ENCODE measurements at regions not wholly inside any gene's neighbourhood (a gene's known extent, or its start where the extent isn't known, plus 50 kb on each side); places are given as distances from the start of the nearest gene placed in this dataset.

GRCh38 chr7:155919391-155920067 is 107.3 kb upstream of the SHH start:
- no peak for DNase-seq (ENCODE audit: low read depth)
- no peak overlapping the region for H3K4me3 ChIP-seq (ENCODE audit: control insufficient read depth, low read depth, low read length)
- TF ChIP-seq, protein P1, sequence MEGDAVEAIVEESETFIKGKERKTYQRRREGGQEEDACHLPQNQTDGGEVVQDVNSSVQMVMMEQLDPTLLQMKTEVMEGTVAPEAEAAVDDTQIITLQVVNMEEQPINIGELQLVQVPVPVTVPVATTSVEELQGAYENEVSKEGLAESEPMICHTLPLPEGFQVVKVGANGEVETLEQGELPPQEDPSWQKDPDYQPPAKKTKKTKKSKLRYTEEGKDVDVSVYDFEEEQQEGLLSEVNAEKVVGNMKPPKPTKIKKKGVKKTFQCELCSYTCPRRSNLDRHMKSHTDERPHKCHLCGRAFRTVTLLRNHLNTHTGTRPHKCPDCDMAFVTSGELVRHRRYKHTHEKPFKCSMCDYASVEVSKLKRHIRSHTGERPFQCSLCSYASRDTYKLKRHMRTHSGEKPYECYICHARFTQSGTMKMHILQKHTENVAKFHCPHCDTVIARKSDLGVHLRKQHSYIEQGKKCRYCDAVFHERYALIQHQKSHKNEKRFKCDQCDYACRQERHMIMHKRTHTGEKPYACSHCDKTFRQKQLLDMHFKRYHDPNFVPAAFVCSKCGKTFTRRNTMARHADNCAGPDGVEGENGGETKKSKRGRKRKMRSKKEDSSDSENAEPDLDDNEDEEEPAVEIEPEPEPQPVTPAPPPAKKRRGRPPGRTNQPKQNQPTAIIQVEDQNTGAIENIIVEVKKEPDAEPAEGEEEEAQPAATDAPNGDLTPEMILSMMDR (conservative IDR thresholded peaks at IDR 0.05; ENCODE audit: control insufficient read depth, insufficient read depth, low read depth, low read length), result no peak

GRCh38 chr7:155918720-155919390 is 106.6 kb upstream of the SHH start:
- TF ChIP-seq, protein P1 (conservative IDR thresholded peaks at IDR 0.05; ENCODE audit: control insufficient read depth, insufficient read depth, low read depth, low read length), result no peak
- peak; percentile 73 for DNase-seq (ENCODE audit: low read depth)
- no peak overlapping the region for H3K4me3 ChIP-seq (ENCODE audit: control insufficient read depth, low read depth, low read length)

DNA sequence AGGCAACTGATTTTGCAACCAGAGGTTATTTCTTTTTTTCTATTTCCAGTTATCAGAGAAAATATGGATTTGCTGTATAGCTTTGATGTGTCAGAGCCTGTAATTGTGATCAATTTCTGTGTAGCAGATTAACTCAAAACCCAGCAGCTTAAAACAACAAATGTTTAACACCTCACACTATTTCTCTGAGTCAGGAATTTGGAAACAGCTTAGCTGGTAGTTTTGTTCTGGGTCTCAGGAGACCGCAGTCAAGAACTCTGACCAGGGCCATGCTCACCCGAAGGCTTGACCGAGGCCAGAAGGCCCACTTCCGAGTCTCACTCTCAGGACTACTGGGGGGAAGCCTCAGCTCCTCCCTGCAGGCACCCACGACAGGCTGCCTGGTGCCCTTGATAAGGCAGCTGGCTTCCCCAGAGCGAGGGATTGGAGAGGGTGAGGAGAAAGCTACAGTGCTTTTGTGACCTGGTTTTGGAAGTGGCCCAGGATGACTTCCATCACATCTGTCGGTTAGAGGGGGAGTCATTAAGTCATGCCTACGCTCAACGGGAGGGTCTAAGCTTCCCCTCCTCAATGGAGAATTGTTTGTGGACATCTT is 105.7 kb upstream of the SHH start:
- no peak overlapping the region for H3K4me3 ChIP-seq (ENCODE audit: control insufficient read depth, low read depth, low read length)
- TF ChIP-seq, protein P1 (conservative IDR thresholded peaks at IDR 0.05; ENCODE audit: control insufficient read depth, insufficient read depth, low read depth, low read length), result no peak
- peak; percentile 22 for DNase-seq (ENCODE audit: low read depth)

- TF ChIP-seq, protein P1 (conservative IDR thresholded peaks at IDR 0.05; ENCODE audit: control insufficient read depth, insufficient read depth, low read depth, low read length), result no peak
- DNase-seq (ENCODE audit: low read depth), result peak; percentile 1
- H3K4me3 ChIP-seq (ENCODE audit: control insufficient read depth, low read depth, low read length), result no peak overlapping the region
These were observed 104.8 kb upstream of the SHH start for GRCh38 chr7:155916926-155917655.

DNA sequence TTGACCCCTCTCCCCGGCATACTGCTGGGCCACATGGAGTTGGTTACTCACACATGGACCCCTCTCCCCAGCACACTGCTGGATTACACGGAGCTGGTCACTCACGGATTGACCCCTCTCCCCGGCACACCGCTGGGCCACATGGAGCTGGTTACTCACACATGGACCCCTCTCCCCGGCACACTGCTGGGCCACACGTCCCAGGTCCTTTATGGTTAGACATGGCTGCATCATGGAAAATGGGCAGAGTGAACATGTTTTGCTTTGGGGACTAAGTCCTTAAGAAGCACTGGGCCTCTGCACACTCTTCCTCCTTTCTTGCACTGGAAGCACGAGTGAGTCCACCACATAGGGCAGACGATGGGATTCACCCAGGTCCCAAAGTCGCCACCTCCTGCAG is 102.1 kb upstream of the SHH start:
- TF ChIP-seq, protein P1 (conservative IDR thresholded peaks at IDR 0.05; ENCODE audit: control insufficient read depth, insufficient read depth, low read depth, low read length), result no peak
- no peak overlapping the region for H3K4me3 ChIP-seq (ENCODE audit: control insufficient read depth, low read depth, low read length)
- DNase-seq (ENCODE audit: low read depth), result no peak

DNA sequence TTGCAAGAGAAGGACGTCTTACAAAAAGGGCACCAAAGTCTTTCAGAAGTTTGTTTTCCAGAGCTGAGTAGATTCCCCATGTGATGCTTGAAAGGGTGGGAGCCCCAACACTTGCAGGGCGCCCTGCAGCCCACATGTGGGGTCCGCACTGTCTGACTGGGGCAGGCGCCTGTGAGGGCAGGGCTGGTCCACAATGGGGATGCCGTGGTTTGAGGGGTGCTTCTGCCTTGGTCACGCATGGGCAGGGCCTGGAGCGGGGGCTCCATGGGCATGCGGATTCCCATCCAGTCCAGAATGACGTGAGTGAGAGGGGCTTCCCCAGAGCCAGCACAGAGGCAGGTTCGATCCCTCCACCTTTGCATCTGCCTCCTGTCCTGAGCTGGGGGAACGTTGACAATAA is 101.5 kb upstream of the SHH start:
- DNase-seq (ENCODE audit: low read depth), result no peak
- TF ChIP-seq, protein P1 (conservative IDR thresholded peaks at IDR 0.05; ENCODE audit: control insufficient read depth, insufficient read depth, low read depth, low read length), result no peak
- H3K4me3 ChIP-seq (ENCODE audit: control insufficient read depth, low read depth, low read length), result no peak overlapping the region
